Erythroblast (primary cell): ENCODE measurements at regions not wholly inside any gene's neighbourhood (a gene's known extent, or its start where the extent isn't known, plus 50 kb on each side); places are given as distances from the start of the nearest gene placed in this dataset.

Experiments
- GATA1 ChIP-seq: IDR thresholded peaks from 2 replicates; pipeline ENCODE4 v1.6.1; 2011; ENCODE audit warnings: low read depth, mild to moderate bottlenecking, control low read depth, low read length, moderate library complexity
- POLR2A ChIP-seq: IDR thresholded peaks from 2 replicates; pipeline ENCODE4 v1.6.1; 2011; ENCODE audit warnings: mild to moderate bottlenecking, low read length

GRCh38 chr10:29908962-29909361 lies 150.4 kb downstream of the JCAD start:
- TF ChIP-seq POLR2A (no peak), GATA1 (no peak)
